PC-3 (cell line): ENCODE measurements at regions not wholly inside any gene's neighbourhood (a gene's known extent, or its start where the extent isn't known, plus 50 kb on each side); places are given as distances from the start of the nearest gene placed in this dataset.

Experiments
- EZH2phosphoT487 ChIP-seq: fragments of 300-600 bp; sonication (generic); IDR thresholded peaks from 2 replicates; pipeline ENCODE4 v1.6.1; 2018; ENCODE audit warnings: mild to moderate bottlenecking, antibody characterized with exemption, low read length, borderline replicate concordance
- TF ChIP-seq, protein P1 (sequence below): fragments of 300-600 bp; sonication (generic); conservative IDR thresholded peaks from 2 replicates; pipeline ENCODE4 v1.5.1; 2017; ENCODE audit warnings: antibody characterized with exemption, low read depth, mild to moderate bottlenecking, low read length

DNA sequence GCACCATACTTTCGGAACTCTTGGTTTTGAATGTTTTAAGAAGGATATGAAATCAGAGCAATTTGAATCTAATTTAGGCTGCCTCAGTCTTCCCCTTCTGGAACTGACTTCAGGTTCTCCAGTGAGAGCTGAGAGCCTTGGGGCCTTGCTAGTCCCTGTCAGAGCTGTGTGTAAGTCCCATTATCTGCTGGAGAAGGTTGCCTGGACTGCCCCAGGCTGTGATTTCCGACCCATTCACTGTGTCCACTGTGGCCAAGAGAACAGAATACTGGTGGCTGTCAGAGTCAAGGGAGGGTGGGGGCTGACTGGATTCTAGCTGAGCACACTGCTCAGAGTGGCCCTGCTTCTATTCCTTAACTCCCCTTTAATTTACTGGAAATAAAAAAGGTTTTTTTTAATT lies 278.0 kb downstream of the KCNS3 start:
- TF ChIP-seq, protein P1, sequence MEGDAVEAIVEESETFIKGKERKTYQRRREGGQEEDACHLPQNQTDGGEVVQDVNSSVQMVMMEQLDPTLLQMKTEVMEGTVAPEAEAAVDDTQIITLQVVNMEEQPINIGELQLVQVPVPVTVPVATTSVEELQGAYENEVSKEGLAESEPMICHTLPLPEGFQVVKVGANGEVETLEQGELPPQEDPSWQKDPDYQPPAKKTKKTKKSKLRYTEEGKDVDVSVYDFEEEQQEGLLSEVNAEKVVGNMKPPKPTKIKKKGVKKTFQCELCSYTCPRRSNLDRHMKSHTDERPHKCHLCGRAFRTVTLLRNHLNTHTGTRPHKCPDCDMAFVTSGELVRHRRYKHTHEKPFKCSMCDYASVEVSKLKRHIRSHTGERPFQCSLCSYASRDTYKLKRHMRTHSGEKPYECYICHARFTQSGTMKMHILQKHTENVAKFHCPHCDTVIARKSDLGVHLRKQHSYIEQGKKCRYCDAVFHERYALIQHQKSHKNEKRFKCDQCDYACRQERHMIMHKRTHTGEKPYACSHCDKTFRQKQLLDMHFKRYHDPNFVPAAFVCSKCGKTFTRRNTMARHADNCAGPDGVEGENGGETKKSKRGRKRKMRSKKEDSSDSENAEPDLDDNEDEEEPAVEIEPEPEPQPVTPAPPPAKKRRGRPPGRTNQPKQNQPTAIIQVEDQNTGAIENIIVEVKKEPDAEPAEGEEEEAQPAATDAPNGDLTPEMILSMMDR = no peak
- no peak for TF ChIP-seq EZH2phosphoT487
